ENCODE measurements at regions not wholly inside any gene's neighbourhood (a gene's known extent, or its start where the extent isn't known, plus 50 kb on each side); places are given as distances from the start of the nearest gene placed in this dataset.

- no peaks in the 10 kb centered on the region for H3K36me3 ChIP-seq (ENCODE audit: insufficient read depth, low read length, poor library complexity, severe bottlenecking)
- H3K4me1 ChIP-seq (ENCODE audit: insufficient read depth, low read length, poor library complexity, severe bottlenecking): no peaks in the 10 kb centered on the region
- intact Hi-C loops (cut with micrococcal nuclease; ENCODE audit: unreplicated experiment): no loop called here
- H3K9me3 ChIP-seq (ENCODE audit: low read depth, low read length, poor library complexity, severe bottlenecking): no peaks in the 10 kb centered on the region
- TF ChIP-seq EZH2 (IDR thresholded peaks at IDR 0.05; ENCODE audit: borderline replicate concordance, low read depth, low read length, poor library complexity, severe bottlenecking) (no peak), CTCF (conservative IDR thresholded peaks at IDR 0.05; ENCODE audit: low read depth, low read length) (no peak)
- CTCF ChIA-PET: no interaction called here
- no TSS peak for BruUV-seq (replicated peaks)
- POLR2A ChIA-PET (ENCODE audit: low non-redundant PET): no interaction called here
- H3K27me3 ChIP-seq (replicated peaks; ENCODE audit: insufficient read depth, low read depth, low read length, poor library complexity): no peaks in the 10 kb centered on the region
- DNase-seq (ENCODE audit: low spot score): no peak
- no peak overlapping the region for H3K4me3 ChIP-seq (ENCODE audit: low read depth, low read length, poor library complexity, severe bottlenecking)
- no peak overlapping the region for H3K27ac ChIP-seq (ENCODE audit: low read depth, low read length, poor library complexity, severe bottlenecking)
These were observed 116.2 kb upstream of the NECTIN3 start for GRCh38 chr3:110955301-110955880.

- Histone ChIP-seq H3K9me3 (ENCODE audit: low read depth, low read length, poor library complexity, severe bottlenecking) (no peaks in the 10 kb centered on the region), H3K27ac (ENCODE audit: low read depth, low read length, poor library complexity, severe bottlenecking) (no peak overlapping the region), H3K4me3 (ENCODE audit: low read depth, low read length, poor library complexity, severe bottlenecking) (no peak overlapping the region), H3K36me3 (ENCODE audit: insufficient read depth, low read length, poor library complexity, severe bottlenecking) (no peaks in the 10 kb centered on the region), H3K4me1 (ENCODE audit: insufficient read depth, low read length, poor library complexity, severe bottlenecking) (no peaks in the 10 kb centered on the region), H3K27me3 (replicated peaks; ENCODE audit: insufficient read depth, low read depth, low read length, poor library complexity) (no peaks in the 10 kb centered on the region)
- DNase-seq (ENCODE audit: low spot score): no peak
- TF ChIP-seq CTCF (conservative IDR thresholded peaks at IDR 0.05; ENCODE audit: low read depth, low read length) (no peak), EZH2 (IDR thresholded peaks at IDR 0.05; ENCODE audit: borderline replicate concordance, low read depth, low read length, poor library complexity, severe bottlenecking) (no peak)
- intact Hi-C loops (cut with micrococcal nuclease; ENCODE audit: unreplicated experiment): no loop called here
- ChIA-PET POLR2A (ENCODE audit: low non-redundant PET) (no interaction called here), CTCF (no interaction called here)
- BruUV-seq (replicated peaks): no TSS peak
These were observed 115.5 kb upstream of the NECTIN3 start for GRCh38 chr3:110956081-110956480.

GRCh38 chr3:110957247-110958025, 114.2 kb upstream of the NECTIN3 start:
- POLR2A ChIA-PET (ENCODE audit: low non-redundant PET): no interaction called here

More at GRCh38 chr3:110957247-110958025, 114.2 kb upstream of the NECTIN3 start:
- no peak overlapping the region for H3K4me3 ChIP-seq (ENCODE audit: low read depth, low read length, poor library complexity, severe bottlenecking)
- H3K9me3 ChIP-seq (ENCODE audit: low read depth, low read length, poor library complexity, severe bottlenecking): no peaks in the 10 kb centered on the region
- no peaks in the 10 kb centered on the region for H3K4me1 ChIP-seq (ENCODE audit: insufficient read depth, low read length, poor library complexity, severe bottlenecking)
- no peak overlapping the region for H3K27ac ChIP-seq (ENCODE audit: low read depth, low read length, poor library complexity, severe bottlenecking)
- DNase-seq (ENCODE audit: low spot score): no peak
- no peaks in the 10 kb centered on the region for H3K27me3 ChIP-seq (replicated peaks; ENCODE audit: insufficient read depth, low read depth, low read length, poor library complexity)
- H3K36me3 ChIP-seq (ENCODE audit: insufficient read depth, low read length, poor library complexity, severe bottlenecking): no peaks in the 10 kb centered on the region
- TF ChIP-seq CTCF (conservative IDR thresholded peaks at IDR 0.05; ENCODE audit: low read depth, low read length): no peak
- TF ChIP-seq EZH2 (IDR thresholded peaks at IDR 0.05; ENCODE audit: borderline replicate concordance, low read depth, low read length, poor library complexity, severe bottlenecking): no peak
- no TSS peak for BruUV-seq (replicated peaks)
- CTCF ChIA-PET: no interaction called here
- intact Hi-C loops (cut with micrococcal nuclease; ENCODE audit: unreplicated experiment): no loop called here

All from A673 (cell line).